Stimulated activated CD8-positive, alpha-beta memory T cell treated with anti-CD3 and anti-CD28 coated beads, Interleukin-15, amount 100 ng/mL, for 4 hours (primary cell): ENCODE measurements at regions not wholly inside any gene's neighbourhood (a gene's known extent, or its start where the extent isn't known, plus 50 kb on each side); places are given as distances from the start of the nearest gene placed in this dataset.

ENCODE experiments used
- DNase-seq, 2 donors: peaks; one replicate each; pipeline ENCODE4 v3.0.0-alpha.2; 2020; ENCODE audit warnings: low read depth in 2 of 2

GRCh38 chr3:111352585-111352984 lies 189.4 kb upstream of the CD96 start:
- DNase-seq, result no peak

GRCh38 chr3:111359261-111360030 lies 182.6 kb upstream of the CD96 start:
- no peak for DNase-seq

- DNase-seq, result no peak
These were observed 179.5 kb upstream of the CD96 start for GRCh38 chr3:111362381-111363009.

- no peak for DNase-seq
These were observed 175.5 kb upstream of the CD96 start for GRCh38 chr3:111366515-111366914.

DNA sequence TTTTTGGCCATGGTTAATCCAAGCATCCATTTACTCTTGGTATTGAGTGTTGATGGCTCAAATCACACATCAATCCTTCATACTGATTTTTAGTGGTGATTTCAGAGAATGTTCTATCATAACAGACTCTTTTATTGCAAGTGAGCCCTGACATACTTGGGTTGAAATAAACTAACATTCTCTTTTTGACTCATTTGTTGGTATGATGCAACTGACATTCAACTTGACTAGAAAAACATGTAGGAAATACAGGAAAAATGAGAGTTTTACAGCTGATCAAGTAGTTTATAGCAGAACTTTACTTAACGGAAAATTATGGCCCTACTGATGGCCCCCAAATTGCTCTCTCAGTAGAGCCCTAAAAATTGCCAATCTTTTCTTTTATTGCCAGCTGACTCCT lies 173.9 kb upstream of the CD96 start:
- no peak for DNase-seq

DNA sequence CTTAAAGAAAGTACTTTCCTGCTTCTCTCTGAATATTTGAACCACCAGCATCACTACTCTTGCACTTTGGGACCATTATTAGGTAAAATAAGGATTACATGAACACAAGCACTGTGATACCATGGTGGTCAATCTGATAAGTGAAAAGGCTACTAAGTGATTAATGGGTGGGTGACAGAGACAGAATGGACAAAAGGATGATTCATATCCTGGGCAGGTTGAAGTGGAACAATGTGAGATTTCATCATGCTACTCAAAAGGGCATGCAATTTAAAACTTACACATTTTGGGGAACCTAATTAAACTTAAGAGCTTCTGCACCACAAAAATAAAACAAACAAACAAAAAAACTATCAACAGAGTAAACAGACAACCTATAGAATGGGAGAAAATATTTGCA lies 172.0 kb upstream of the CD96 start:
- DNase-seq, result no peak

DNA sequence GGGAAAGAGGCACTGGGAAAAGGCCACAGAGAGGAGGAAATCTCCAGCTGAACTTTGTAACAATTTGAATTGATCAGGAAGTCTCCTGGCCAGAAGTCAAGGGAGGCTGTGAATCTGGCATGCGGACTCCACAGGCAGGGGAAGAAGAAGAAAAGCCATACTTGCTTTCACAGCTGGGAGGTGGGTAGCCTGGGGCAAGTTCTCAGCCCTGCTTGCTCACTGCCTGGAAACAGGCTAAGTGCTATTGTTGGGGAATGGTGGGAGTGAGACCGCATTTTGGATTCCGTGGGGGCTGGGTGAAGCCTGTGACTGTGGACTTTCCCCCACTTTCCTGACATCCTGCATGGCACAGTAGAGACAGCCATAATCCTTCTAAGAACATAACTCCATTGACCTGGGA lies 168.8 kb upstream of the CD96 start:
- no peak for DNase-seq

- no peak for DNase-seq
These were observed 168.1 kb upstream of the CD96 start for GRCh38 chr3:111373861-111374260.

DNA sequence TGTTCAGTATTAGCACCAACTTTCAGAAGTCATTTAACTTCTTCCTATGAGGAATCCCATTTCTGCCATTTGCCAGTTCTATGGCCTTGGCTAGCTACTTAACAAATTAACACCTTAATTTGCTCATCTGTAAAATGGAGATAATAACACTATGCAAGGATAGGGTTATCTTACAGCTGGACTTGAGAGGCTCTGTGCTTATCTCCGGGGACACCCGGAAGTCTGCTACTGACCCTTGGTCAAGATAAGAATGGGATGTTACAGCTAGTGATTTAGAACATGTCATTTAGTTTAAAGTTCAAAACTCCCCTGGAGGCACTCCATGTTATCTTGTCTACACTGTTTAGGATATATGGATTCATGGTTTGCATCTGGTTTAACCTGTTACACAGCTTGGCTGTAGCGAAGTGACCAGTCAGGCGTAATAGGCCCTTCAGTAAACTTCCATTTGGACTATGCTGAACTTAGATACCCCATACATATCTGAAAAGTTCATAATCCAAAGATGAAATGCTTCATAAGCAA lies 156.0 kb upstream of the CD96 start:
- DNase-seq, result no peak

DNA sequence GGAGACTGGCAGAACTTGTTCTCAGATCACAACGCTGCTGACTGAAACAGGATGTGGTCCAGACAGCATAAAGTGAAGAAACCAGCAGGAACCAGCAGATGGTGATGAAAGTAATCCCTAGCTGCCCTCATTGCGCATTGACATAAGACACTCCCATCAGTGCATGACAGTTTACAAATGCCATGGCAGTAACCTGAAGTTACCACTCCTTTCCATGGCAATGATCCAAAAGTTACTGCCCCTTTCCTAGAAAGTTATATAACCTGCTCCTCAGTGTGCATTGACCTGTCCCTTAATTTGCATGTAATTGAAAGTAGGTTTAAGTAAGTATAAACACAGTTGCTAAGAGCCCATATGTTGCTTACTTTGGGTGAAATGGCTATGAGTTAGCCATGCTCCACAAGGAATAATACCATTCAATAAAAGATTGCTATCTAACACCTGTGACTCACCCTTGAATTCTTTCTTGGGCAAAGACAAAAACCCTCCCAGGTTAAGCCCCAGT lies 149.1 kb upstream of the CD96 start:
- peak; percentile 5 to 13 for DNase-seq

DNA sequence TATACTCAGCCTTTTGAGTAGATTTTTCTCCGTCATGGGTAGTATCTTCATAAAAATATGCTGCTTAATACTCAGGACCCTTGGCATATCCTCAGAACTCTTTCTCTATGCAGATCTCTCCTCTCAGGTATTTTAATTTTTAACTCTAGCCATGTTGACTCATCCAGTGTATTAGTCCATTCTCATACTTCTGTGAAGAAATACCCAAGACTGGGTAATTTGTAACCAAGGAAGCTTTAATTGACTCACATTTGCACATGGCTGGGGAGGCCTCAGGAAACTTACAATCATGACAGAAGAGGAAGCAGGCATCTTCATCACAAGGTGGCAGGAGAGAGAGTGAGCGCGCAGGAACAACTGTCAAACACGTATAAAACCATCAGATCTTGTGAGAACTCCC lies 129.3 kb upstream of the CD96 start:
- no peak for DNase-seq

- DNase-seq, result no peak
These were observed 127.5 kb upstream of the CD96 start for GRCh38 chr3:111414531-111414930.

DNA sequence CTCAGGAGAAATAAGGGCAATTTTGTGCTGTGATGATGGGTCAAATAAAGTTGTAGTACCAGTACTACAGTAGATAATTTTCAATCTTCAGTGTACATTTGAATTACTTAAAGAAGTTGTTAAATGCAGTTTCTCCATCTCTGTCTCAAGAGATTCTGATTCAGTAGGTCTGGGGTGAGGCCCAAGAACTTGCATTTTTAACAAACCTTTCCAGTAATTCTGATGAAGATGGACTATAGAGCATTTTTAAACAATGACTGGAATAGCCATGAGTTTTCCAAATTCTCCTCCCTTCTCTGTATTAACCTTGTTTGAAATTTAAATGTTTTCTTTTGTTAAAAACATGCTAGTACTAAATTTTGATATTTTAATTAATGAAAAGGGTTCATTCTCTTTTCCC lies 127.0 kb upstream of the CD96 start:
- no peak for DNase-seq

DNA sequence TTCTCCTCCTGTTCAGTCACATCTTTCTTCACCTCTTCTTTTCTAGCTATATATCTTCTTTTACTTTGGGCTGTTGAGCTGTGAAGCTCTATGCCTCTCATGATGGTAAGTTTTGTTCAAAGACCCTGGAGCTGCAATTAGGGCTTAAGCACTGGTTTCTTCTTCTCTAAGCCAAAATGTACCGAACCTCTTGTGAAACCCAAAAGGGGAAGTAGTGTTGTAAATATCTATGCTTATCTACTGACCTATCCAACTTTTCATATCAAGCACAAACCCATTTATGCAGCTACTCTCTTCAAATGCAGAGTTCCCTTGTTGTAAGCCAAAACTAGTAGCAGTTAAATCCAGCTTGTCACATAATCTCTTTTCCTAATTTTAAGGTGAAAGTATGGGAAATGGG lies 123.6 kb upstream of the CD96 start:
- no peak for DNase-seq

DNA sequence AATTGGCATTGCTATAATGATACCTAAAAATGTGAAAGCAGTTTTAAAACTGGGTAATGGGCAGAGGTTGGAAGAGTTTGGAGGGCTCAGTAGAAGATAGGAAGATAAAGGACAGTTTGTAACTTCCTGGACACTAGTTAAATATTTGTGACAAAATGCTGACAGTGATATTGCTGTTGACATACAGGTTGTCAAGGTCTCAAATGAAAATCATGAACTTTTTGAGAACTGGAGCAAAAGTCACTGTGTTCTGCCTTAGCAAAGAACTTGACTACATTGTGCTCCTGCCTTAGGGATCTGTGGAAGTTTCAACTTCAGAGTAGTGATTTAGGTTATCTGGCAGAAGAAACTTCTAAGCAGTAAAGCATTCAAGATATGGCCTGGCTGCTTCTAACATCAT lies 113.7 kb upstream of the CD96 start:
- no peak for DNase-seq

DNA sequence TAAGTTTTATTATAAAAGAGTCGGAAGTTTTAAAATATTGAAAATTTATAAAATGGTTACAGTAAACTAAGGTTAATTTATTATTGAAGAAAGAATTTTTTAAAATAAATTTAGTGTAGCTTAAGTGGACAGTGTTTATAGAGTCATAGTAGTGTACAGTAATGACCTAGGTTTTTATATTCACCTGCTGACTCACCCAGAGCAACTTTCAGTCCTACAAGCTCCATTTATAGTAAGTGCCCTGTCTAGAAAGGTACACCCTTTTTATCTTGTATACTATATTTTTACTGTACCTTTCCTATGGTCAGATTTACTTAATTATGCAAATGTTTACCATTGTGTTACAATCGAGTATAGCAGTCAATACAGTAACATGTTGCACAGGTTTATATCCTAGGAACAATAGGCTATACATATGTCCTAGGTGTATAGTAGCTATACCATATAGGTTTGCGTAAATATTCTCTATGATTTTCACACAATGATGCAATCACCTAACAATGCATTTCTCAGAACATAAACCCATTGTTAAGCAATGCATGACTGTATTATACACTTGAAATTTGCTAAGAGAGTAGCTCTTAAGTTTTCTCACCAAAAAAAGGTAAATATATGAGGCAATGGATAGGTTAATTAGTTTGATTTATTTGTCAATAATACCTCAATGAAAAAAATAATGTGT lies 106.9 kb upstream of the CD96 start:
- no peak for DNase-seq

GRCh38 chr3:111438283-111438682 lies 103.7 kb upstream of the CD96 start:
- no peak for DNase-seq

DNA sequence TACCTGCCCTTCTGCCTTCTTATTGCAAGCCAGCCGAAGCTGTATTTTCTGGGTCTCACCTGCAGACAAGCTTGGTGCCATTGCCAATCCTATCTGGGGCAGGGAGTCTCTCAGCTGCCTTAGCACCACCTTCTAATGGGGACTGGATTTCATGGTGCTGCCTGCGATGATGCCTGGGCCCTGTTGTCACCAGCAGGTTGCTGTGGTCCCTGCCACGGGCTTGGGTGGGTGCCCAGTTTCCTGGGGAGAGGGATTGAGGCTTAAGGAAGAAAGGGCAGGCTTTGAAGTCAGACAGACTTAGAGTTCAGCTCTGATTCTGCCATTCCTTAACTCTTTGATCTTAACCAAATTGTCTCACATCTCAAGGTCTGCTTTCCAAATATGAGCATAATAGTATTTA lies 87.4 kb upstream of the CD96 start:
- no peak for DNase-seq

DNA sequence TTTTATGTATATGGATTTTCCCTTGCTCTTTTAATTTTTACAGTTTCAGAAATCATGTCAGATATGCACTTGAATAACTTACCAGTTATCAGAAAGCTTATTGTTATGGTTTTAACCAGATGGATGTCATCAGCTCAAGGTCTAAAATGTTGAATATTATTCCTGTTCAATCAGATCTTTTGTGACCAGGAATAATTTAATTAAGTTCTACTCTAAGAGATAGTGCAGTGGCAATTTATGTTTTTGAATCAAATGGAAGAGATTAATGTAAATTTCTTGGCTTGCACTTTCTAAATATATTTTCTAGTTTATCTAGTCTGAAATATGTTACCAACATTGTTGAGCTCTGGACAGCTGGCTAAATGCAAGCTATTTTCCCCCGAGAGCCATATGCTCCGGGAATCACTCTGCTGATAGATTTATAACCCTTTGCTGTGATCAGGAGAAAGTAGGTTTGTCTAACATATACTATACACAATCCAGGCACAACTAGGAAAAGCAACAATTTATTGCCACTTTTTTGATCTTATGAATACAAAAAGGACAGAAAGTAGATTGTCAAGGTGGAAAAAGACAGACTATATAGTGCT lies 76.8 kb upstream of the CD96 start:
- DNase-seq, result no peak

- DNase-seq, result no peak
These were observed 72.0 kb upstream of the CD96 start for GRCh38 chr3:111470032-111470431.

GRCh38 chr3:111471831-111472230 lies 70.2 kb upstream of the CD96 start:
- no peak for DNase-seq

DNA sequence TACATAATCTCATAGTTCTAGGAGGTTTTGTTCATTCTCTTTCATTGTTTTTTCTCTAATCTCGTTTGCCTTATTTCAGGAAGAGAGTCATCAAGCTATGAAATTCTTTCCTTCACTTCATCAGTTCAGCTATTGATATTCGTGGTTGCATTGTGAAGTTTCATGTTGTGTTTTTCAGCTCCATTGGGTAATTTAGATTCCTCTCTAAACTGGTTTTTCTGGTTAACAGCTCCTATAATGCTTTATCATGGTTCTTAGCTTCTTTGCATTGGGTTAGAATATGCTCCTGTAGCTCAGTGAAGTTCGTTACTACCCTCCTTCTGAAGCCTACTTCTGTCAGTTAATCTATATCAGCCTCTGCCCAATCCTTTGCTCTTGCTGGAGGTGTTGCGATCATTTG lies 69.4 kb upstream of the CD96 start:
- no peak for DNase-seq
